Esophagus squamous epithelium (tissue), 4 donors: ENCODE measurements at regions not wholly inside any gene's neighbourhood (a gene's known extent, or its start where the extent isn't known, plus 50 kb on each side); places are given as distances from the start of the nearest gene placed in this dataset.

Source experiments
- CTCF ChIP-seq, 6 experiments: fragments of 450-650 bp in 4 of 6; fragments of 200-600 bp in 2 of 6; sonication (generic) in 2 of 6; IDR thresholded peaks; one replicate each; pipeline ENCODE4 v1.5.1; 2016 to 2019; ENCODE audit warnings: antibody characterized with exemption in 6 of 6, mild to moderate bottlenecking in 4 of 6, moderate library complexity in 4 of 6
- POLR2A ChIP-seq, 4 donors: fragments of 450-650 bp; IDR thresholded peaks; one replicate each; pipeline ENCODE4 v1.6.1; 2017; ENCODE audit warnings: antibody characterized with exemption in 4 of 4, mild to moderate bottlenecking in 4 of 4, moderate library complexity in 3 of 4

- TF ChIP-seq CTCF (IDR thresholded peaks at IDR 0.05) (no peak), POLR2A (IDR thresholded peaks at IDR 0.05) (no peak)
These were observed 168.0 kb downstream of the LINC00237 start for GRCh38 chr20:20938131-20938530.
